HUDEP-2 (cell line): ENCODE measurements at regions not wholly inside any gene's neighbourhood (a gene's known extent, or its start where the extent isn't known, plus 50 kb on each side); places are given as distances from the start of the nearest gene placed in this dataset.

Experiments
- DNase-seq, 76 experiments: peaks; one replicate each; lab custom pipeline; 2025; ENCODE audit not compliant: unreplicated experiment in 76 of 76; lab: John Stamatoyannopoulos, UW

GRCh38 chr4:63817196-63817865, 591.9 kb downstream of the TECRL start:
- DNase-seq = no peak

- no peak for DNase-seq
Measured at GRCh38 chr4:63814171-63814964, 594.9 kb downstream of the TECRL start.

- DNase-seq = no peak
Measured at GRCh38 chr4:63799166-63799565, 610.1 kb downstream of the TECRL start.

GRCh38 chr4:63795301-63795700, 613.9 kb downstream of the TECRL start:
- DNase-seq = no peak

- no peak for DNase-seq
Measured at GRCh38 chr4:63790377-63790776, 618.9 kb downstream of the TECRL start.

GRCh38 chr4:63788271-63788670, 621.0 kb downstream of the TECRL start:
- DNase-seq = no peak

- DNase-seq = peak in 1 of 76 experiments; percentile 0
Measured at GRCh38 chr4:63787326-63787725, 621.9 kb downstream of the TECRL start.

- no peak for DNase-seq
Measured at GRCh38 chr4:63786171-63786570, 623.1 kb downstream of the TECRL start.

GRCh38 chr4:63784822-63785221, 624.4 kb downstream of the TECRL start:
- no peak for DNase-seq

- no peak for DNase-seq
Measured at GRCh38 chr4:63777601-63778000, 631.6 kb downstream of the TECRL start.

GRCh38 chr4:63764400-63764799, 644.9 kb downstream of the TECRL start:
- no peak for DNase-seq

- DNase-seq = no peak
Measured at GRCh38 chr4:63757929-63758328, 651.3 kb downstream of the TECRL start.

- no peak for DNase-seq
Measured at GRCh38 chr4:63742882-63743281, 666.4 kb downstream of the TECRL start.

GRCh38 chr4:63729519-63729918, 679.7 kb downstream of the TECRL start:
- no peak for DNase-seq

GRCh38 chr4:63728480-63729177, 680.6 kb downstream of the TECRL start:
- no peak for DNase-seq

- DNase-seq = peak in 1 of 76 experiments; percentile 10
Measured at GRCh38 chr4:63717384-63717783, 691.9 kb downstream of the TECRL start.

- DNase-seq = no peak
Measured at GRCh38 chr4:63708661-63709060, 700.6 kb downstream of the TECRL start.

- no peak for DNase-seq
Measured at GRCh38 chr4:63700569-63700968, 708.7 kb downstream of the TECRL start.

GRCh38 chr4:63693321-63693720, 715.9 kb downstream of the TECRL start:
- DNase-seq = no peak

GRCh38 chr4:63678358-63678931, 730.8 kb downstream of the TECRL start:
- no peak for DNase-seq

- no peak for DNase-seq
Measured at GRCh38 chr4:63670735-63671134, 738.5 kb downstream of the TECRL start.
